ENCODE measurements at regions not wholly inside any gene's neighbourhood (a gene's known extent, or its start where the extent isn't known, plus 50 kb on each side); places are given as distances from the start of the nearest gene placed in this dataset.

- POLR2A ChIA-PET: no interaction called here
These were observed 171.8 kb upstream of the LPP start for GRCh38 chr3:187982142-187982541.

GRCh38 chr3:187983484-187984124, 170.4 kb upstream of the LPP start:
- TF ChIP-seq HDGF (IDR thresholded peaks at IDR 0.05; ENCODE audit: borderline replicate concordance): no peak
- TF ChIP-seq FOXK2 (IDR thresholded peaks at IDR 0.05): no peak
- TF ChIP-seq ZNF384 (IDR thresholded peaks at IDR 0.05): no peak
- no peak for TF ChIP-seq TARDBP (IDR thresholded peaks at IDR 0.05)
- no peak for TF ChIP-seq CTBP1 (IDR thresholded peaks at IDR 0.05; ENCODE audit: borderline replicate concordance)
- no peak for TF ChIP-seq PKNOX1 (IDR thresholded peaks at IDR 0.05)
- no peak for TF ChIP-seq L3MBTL2 (conservative IDR thresholded peaks at IDR 0.05)
- no peak for TF ChIP-seq FOXM1 (IDR thresholded peaks at IDR 0.05; ENCODE audit: borderline replicate concordance)
- TF ChIP-seq FOXA1 (IDR thresholded peaks at IDR 0.05): no peak
- TF ChIP-seq NFRKB (IDR thresholded peaks at IDR 0.05): no peak
- DNase-seq (ENCODE audit: extremely low spot score): no peak
- ChIA-PET CTCF (no interaction called here), POLR2A (no interaction called here)

More at GRCh38 chr3:187982142-187982541, 171.8 kb upstream of the LPP start:
- CTCF ChIA-PET: no interaction called here
- TF ChIP-seq TARDBP (IDR thresholded peaks at IDR 0.05) (no peak), SP1 (IDR thresholded peaks at IDR 0.05) (no peak), ARNT (IDR thresholded peaks at IDR 0.05) (no peak), HDGF (IDR thresholded peaks at IDR 0.05; ENCODE audit: borderline replicate concordance) (no peak), FOXA1 (IDR thresholded peaks at IDR 0.05) (no peak), L3MBTL2 (conservative IDR thresholded peaks at IDR 0.05) (no peak), NFRKB (IDR thresholded peaks at IDR 0.05) (no peak), ZNF384 (IDR thresholded peaks at IDR 0.05) (no peak), LEF1 (IDR thresholded peaks at IDR 0.05; ENCODE audit: borderline replicate concordance) (no peak), FOXK2 (IDR thresholded peaks at IDR 0.05) (no peak), ELF4 (IDR thresholded peaks at IDR 0.05) (no peak), PKNOX1 (IDR thresholded peaks at IDR 0.05) (no peak)
- no peak for DNase-seq (ENCODE audit: extremely low spot score)

GRCh38 chr3:187985647-187986046, 168.3 kb upstream of the LPP start:
- ChIA-PET POLR2A (no interaction called here), CTCF (no interaction called here)
- no peak for TF ChIP-seq ELF4 (IDR thresholded peaks at IDR 0.05)
- no peak for TF ChIP-seq LEF1 (IDR thresholded peaks at IDR 0.05; ENCODE audit: borderline replicate concordance)
- TF ChIP-seq L3MBTL2 (conservative IDR thresholded peaks at IDR 0.05): no peak
- no peak for TF ChIP-seq FOXM1 (IDR thresholded peaks at IDR 0.05; ENCODE audit: borderline replicate concordance)
- TF ChIP-seq CTBP1 (IDR thresholded peaks at IDR 0.05; ENCODE audit: borderline replicate concordance): no peak
- no peak for TF ChIP-seq HDGF (IDR thresholded peaks at IDR 0.05; ENCODE audit: borderline replicate concordance)
- no peak for TF ChIP-seq SUZ12 (IDR thresholded peaks at IDR 0.05)
- no peak for TF ChIP-seq BHLHE40 (IDR thresholded peaks at IDR 0.05; ENCODE audit: borderline replicate concordance)
- no peak for TF ChIP-seq SP1 (IDR thresholded peaks at IDR 0.05)
- TF ChIP-seq FOXA1 (IDR thresholded peaks at IDR 0.05): no peak
- TF ChIP-seq NFRKB (IDR thresholded peaks at IDR 0.05): no peak
- no peak for TF ChIP-seq ZNF384 (IDR thresholded peaks at IDR 0.05)
- no peak for TF ChIP-seq FOXK2 (IDR thresholded peaks at IDR 0.05)
- no peak for TF ChIP-seq TARDBP (IDR thresholded peaks at IDR 0.05)
- TF ChIP-seq PKNOX1 (IDR thresholded peaks at IDR 0.05): no peak
- TF ChIP-seq ARNT (IDR thresholded peaks at IDR 0.05): no peak
- no peak for DNase-seq (ENCODE audit: extremely low spot score)

- DNase-seq (ENCODE audit: extremely low spot score): no peak
- ChIA-PET CTCF (no interaction called here), POLR2A (no interaction called here)
- TF ChIP-seq LEF1 (IDR thresholded peaks at IDR 0.05; ENCODE audit: borderline replicate concordance): no peak
- TF ChIP-seq NFRKB (IDR thresholded peaks at IDR 0.05): no peak
- no peak for TF ChIP-seq CTBP1 (IDR thresholded peaks at IDR 0.05; ENCODE audit: borderline replicate concordance)
- TF ChIP-seq ZNF384 (IDR thresholded peaks at IDR 0.05): no peak
- no peak for TF ChIP-seq PKNOX1 (IDR thresholded peaks at IDR 0.05)
- no peak for TF ChIP-seq FOXM1 (IDR thresholded peaks at IDR 0.05; ENCODE audit: borderline replicate concordance)
- TF ChIP-seq ELF4 (IDR thresholded peaks at IDR 0.05): no peak
- TF ChIP-seq L3MBTL2 (conservative IDR thresholded peaks at IDR 0.05): no peak
- TF ChIP-seq BHLHE40 (IDR thresholded peaks at IDR 0.05; ENCODE audit: borderline replicate concordance): no peak
- TF ChIP-seq SP1 (IDR thresholded peaks at IDR 0.05): no peak
- no peak for TF ChIP-seq HDGF (IDR thresholded peaks at IDR 0.05; ENCODE audit: borderline replicate concordance)
- TF ChIP-seq ARNT (IDR thresholded peaks at IDR 0.05): no peak
- TF ChIP-seq FOXK2 (IDR thresholded peaks at IDR 0.05): no peak
- TF ChIP-seq TARDBP (IDR thresholded peaks at IDR 0.05): no peak
- no peak for TF ChIP-seq SUZ12 (IDR thresholded peaks at IDR 0.05)
- no peak for TF ChIP-seq FOXA1 (IDR thresholded peaks at IDR 0.05)
These were observed 167.4 kb upstream of the LPP start for GRCh38 chr3:187986514-187986934.

- TF ChIP-seq SUZ12 (IDR thresholded peaks at IDR 0.05) (no peak), SP1 (IDR thresholded peaks at IDR 0.05) (no peak), ZNF384 (IDR thresholded peaks at IDR 0.05) (no peak), TARDBP (IDR thresholded peaks at IDR 0.05) (no peak), BHLHE40 (IDR thresholded peaks at IDR 0.05; ENCODE audit: borderline replicate concordance) (no peak), NFRKB (IDR thresholded peaks at IDR 0.05) (no peak), PKNOX1 (IDR thresholded peaks at IDR 0.05) (no peak)
- CTCF ChIA-PET: no interaction called here
- DNase-seq (ENCODE audit: extremely low spot score): no peak
- POLR2A ChIA-PET: no interaction called here
These were observed 166.8 kb upstream of the LPP start for GRCh38 chr3:187987187-187987586.

All from HEK293T (cell line).